Esophagus muscularis mucosa (tissue), 4 donors: ENCODE measurements at regions not wholly inside any gene's neighbourhood (a gene's known extent, or its start where the extent isn't known, plus 50 kb on each side); places are given as distances from the start of the nearest gene placed in this dataset.

Source experiments
- DNase-seq: peaks from one replicate; pipeline ENCODE4 v3.0.0-alpha.2; 2017; ENCODE audit errors: extremely low spot score
- H3K27ac ChIP-seq, 4 donors: fragments of 200-600 bp; sonication (generic); replicated peaks in 1 of 4; 1 replicate in 3 of 4; 2 replicates in 1 of 4; pipeline ENCODE4 v1.5.1; 2016 to 2019; ENCODE audit warnings: mild to moderate bottlenecking in 1 of 4
- H3K27me3 ChIP-seq, 4 donors: fragments of 200-600 bp; sonication (generic); one replicate each; pipeline versions ENCODE4 v1.5.1 to v1.6.0; 2016 to 2019
- H3K36me3 ChIP-seq, 4 donors: fragments of 200-600 bp; sonication (generic); one replicate each; pipeline ENCODE4 v1.5.1; 2016 to 2019
- H3K4me1 ChIP-seq, 4 donors: fragments of 200-600 bp; sonication (generic); one replicate each; pipeline ENCODE4 v1.5.1; 2016 to 2019
- H3K4me3 ChIP-seq, 4 donors: fragments of 200-600 bp; sonication (generic); 1 replicate in 2 of 4; 2 replicates in 2 of 4; pipeline ENCODE4 v1.5.1; 2016 to 2019; ENCODE audit warnings: mild to moderate bottlenecking in 4 of 4, moderate library complexity in 1 of 4
- H3K9me3 ChIP-seq, 4 donors: fragments of 200-600 bp; sonication (generic); 1 replicate in 3 of 4; 2 replicates in 1 of 4; pipeline ENCODE4 v1.5.1; 2016 to 2019
- EP300 ChIP-seq: sonication (generic); formaldehyde crosslinking; IDR thresholded peaks from one replicate; pipeline ENCODE4 v1.6.1; 2017; ENCODE audit warnings: antibody characterized with exemption
- POLR2A ChIP-seq: fragments of 450-650 bp; IDR thresholded peaks from one replicate; pipeline ENCODE4 v1.6.1; 2017; ENCODE audit warnings: antibody characterized with exemption, moderate library complexity, mild to moderate bottlenecking, low read depth
- POLR2AphosphoS5 ChIP-seq, 2 donors: sonication (generic); formaldehyde crosslinking; IDR thresholded peaks; one replicate each; pipeline ENCODE4 v1.6.1; 2017; ENCODE audit warnings: antibody characterized with exemption in 2 of 2
- WGBS: methylation state at CpG from one replicate; pipeline ENCODE4 v1.1.5; 2018; 5-methylcytosine and 5-hydroxymethylcytosine counted together
- intact Hi-C: fragments of 100-400 bp; cut with DNase I; formaldehyde crosslinking; loops from one replicate; pipeline ENCODE4 v1.15.1; 2023
- TF ChIP-seq, protein P1 (sequence below), 3 experiments: fragments of 200-600 bp in 2 of 3; fragments of 450-650 bp in 1 of 3; sonication (generic) in 2 of 3; IDR thresholded peaks; one replicate each; pipeline ENCODE4 v1.5.1; 2017 to 2019; ENCODE audit warnings: antibody characterized with exemption in 3 of 3, mild to moderate bottlenecking in 2 of 3, moderate library complexity in 1 of 3

DNA sequence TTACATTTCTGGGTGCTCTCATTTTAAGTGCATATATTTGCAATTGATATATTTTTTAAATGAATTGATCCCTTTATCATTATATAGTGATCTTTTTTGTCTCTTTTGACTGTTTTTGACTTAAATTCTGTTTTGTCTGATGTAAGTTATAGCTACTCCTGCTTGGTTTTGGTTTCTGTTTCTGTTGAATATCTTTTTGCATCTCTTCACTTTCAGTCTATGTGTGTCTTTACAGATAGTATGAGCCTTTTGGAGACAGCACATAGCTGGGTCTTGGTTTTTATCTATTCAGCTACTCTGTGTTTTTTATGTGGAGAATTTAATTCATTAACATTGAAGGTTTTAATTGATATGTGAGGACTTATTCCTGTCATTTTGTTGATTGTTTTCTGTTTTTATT, 311.3 kb downstream of the SPATA31D1 start:
- no peak for TF ChIP-seq POLR2A
- no peak for TF ChIP-seq EP300
- no peak for TF ChIP-seq POLR2AphosphoS5 (IDR thresholded peaks at IDR 0.05)
- TF ChIP-seq, protein P1, sequence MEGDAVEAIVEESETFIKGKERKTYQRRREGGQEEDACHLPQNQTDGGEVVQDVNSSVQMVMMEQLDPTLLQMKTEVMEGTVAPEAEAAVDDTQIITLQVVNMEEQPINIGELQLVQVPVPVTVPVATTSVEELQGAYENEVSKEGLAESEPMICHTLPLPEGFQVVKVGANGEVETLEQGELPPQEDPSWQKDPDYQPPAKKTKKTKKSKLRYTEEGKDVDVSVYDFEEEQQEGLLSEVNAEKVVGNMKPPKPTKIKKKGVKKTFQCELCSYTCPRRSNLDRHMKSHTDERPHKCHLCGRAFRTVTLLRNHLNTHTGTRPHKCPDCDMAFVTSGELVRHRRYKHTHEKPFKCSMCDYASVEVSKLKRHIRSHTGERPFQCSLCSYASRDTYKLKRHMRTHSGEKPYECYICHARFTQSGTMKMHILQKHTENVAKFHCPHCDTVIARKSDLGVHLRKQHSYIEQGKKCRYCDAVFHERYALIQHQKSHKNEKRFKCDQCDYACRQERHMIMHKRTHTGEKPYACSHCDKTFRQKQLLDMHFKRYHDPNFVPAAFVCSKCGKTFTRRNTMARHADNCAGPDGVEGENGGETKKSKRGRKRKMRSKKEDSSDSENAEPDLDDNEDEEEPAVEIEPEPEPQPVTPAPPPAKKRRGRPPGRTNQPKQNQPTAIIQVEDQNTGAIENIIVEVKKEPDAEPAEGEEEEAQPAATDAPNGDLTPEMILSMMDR (IDR thresholded peaks at IDR 0.05), result no peak
- no peaks in the 10 kb centered on the region for H3K36me3 ChIP-seq
- H3K4me1 ChIP-seq, result peaks cover 0 to 7% (median 2%) of the 10 kb centered on the region in 4 donors
- intact Hi-C loops, result no loop called here
- no peak for DNase-seq
- H3K27me3 ChIP-seq, result no peaks in the 10 kb centered on the region
- peaks cover 0 to 11% (median 9%) of the 10 kb centered on the region in 4 donors for H3K9me3 ChIP-seq
- no peak overlapping the region for H3K27ac ChIP-seq
- no peak overlapping the region for H3K4me3 ChIP-seq

DNA sequence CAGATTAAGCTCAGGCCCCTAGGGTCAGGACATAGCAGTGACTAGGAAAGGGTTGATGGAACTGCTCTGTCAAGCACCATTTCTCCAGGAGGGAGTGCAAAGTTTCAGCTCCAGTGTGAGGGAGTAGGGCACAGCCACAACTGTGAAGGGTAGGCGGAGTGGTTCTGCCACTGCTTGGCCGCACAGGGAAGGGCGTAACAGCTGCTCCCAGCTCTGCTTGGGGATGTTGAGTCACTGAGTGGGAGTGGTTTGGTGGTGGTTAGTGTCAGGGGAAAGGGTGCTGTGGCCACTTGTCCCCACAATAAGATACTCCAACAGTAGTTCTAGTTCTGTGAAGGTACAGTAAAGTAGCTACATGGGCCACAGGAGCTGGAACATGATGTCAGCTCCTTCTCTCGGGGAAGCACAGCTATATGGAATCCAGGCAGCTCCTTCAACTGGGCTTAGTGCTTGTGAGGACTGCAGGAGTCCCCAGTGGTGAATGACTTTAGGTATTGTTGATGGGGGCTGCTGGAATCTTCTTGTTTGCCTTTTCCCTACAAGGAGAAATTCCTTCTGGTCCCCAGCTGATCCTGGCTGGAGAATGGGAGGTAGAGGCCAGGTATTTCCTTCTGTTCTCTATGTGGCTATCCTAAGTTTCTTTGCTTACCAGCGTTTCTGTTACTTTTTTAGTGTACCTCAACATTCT, 314.5 kb downstream of the SPATA31D1 start:
- H3K27me3 ChIP-seq, result no peaks in the 10 kb centered on the region
- H3K4me3 ChIP-seq, result no peak overlapping the region
- H3K27ac ChIP-seq, result no peak overlapping the region
- no peaks in the 10 kb centered on the region for H3K4me1 ChIP-seq
- intact Hi-C loops, result no loop called here
- peaks cover 0 to 11% (median 9%) of the 10 kb centered on the region in 4 donors for H3K9me3 ChIP-seq
- 88% methylated on average over 4 of the region's 5 CpGs for WGBS
- no peaks in the 10 kb centered on the region for H3K36me3 ChIP-seq
- TF ChIP-seq POLR2AphosphoS5 (IDR thresholded peaks at IDR 0.05), result no peak
- TF ChIP-seq, protein P1 (IDR thresholded peaks at IDR 0.05), result no peak
- no peak for TF ChIP-seq POLR2A
- no peak for TF ChIP-seq EP300
- no peak for DNase-seq

DNA sequence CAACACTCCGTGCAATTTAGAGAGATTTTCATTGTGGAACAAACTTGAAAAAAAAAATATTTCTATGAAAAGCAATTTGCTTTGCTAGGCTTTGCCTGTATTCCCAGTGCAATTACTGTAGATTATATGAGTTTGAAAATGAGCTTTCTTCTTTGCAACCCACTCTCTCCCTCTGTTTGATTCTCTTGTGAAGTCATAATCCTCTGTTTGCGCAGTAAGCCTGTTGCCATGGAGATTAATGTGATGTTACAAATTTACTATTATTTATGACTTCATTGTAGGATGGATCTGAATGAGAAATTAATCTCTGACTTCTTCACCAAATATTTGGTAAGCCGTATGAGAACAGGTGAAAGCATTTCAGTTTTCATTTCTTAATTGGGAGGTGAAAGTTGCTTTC, 320.3 kb downstream of the SPATA31D1 start:
- TF ChIP-seq POLR2A (no peak), POLR2AphosphoS5 (IDR thresholded peaks at IDR 0.05) (no peak), EP300 (no peak)
- TF ChIP-seq, protein P1 (IDR thresholded peaks at IDR 0.05), result no peak
- H3K4me3 ChIP-seq, result no peak overlapping the region
- H3K27ac ChIP-seq, result no peak overlapping the region
- H3K36me3 ChIP-seq, result no peaks in the 10 kb centered on the region
- DNase-seq, result no peak
- no peaks in the 10 kb centered on the region for H3K9me3 ChIP-seq
- no peaks in the 10 kb centered on the region for H3K27me3 ChIP-seq
- H3K4me1 ChIP-seq, result no peaks in the 10 kb centered on the region
- WGBS, result 92% methylated on average over 3 of the region's 3 CpGs
- intact Hi-C loops, result no loop called here

- H3K27me3 ChIP-seq, result no peaks in the 10 kb centered on the region
- TF ChIP-seq POLR2A (no peak), EP300 (no peak), POLR2AphosphoS5 (IDR thresholded peaks at IDR 0.05) (no peak)
- TF ChIP-seq, protein P1 (IDR thresholded peaks at IDR 0.05), result no peak
- 94% methylated on average over 2 of the region's 2 CpGs for WGBS
- no peak overlapping the region for H3K4me3 ChIP-seq
- intact Hi-C loops, result no loop called here
- H3K4me1 ChIP-seq, result no peaks in the 10 kb centered on the region
- H3K27ac ChIP-seq, result no peak overlapping the region
- H3K36me3 ChIP-seq, result no peaks in the 10 kb centered on the region
- DNase-seq, result no peak
- no peaks in the 10 kb centered on the region for H3K9me3 ChIP-seq
Measured at GRCh38 chr9:82313697-82314096, 325.1 kb downstream of the SPATA31D1 start.

DNA sequence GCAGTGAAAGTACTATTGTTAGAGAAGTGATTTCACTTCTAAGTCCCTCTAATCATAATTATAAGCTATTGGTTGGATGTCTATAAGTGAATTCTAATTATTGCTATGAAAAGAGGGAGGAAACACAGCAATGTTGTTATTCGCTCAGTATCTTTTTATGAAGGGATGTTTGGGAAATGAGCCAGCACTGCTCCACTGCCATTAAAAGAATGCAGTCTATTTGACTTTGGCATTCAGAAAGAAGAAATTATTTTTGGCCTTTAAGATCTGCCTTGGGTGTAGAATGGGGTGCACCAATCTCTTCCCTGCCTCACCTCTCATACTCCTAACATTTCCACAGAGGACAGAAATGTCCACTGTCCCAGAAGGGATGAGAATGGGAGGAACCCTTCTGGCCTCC, 332.0 kb downstream of the SPATA31D1 start:
- Histone ChIP-seq H3K27me3 (no peaks in the 10 kb centered on the region), H3K9me3 (peaks cover 0 to 7% (median 2%) of the 10 kb centered on the region in 4 donors), H3K27ac (no peak overlapping the region), H3K36me3 (no peaks in the 10 kb centered on the region), H3K4me3 (no peak overlapping the region), H3K4me1 (peaks cover 0 to 8% (median 0%) of the 10 kb centered on the region in 4 donors)
- intact Hi-C loops, result no loop called here
- TF ChIP-seq, protein P1 (IDR thresholded peaks at IDR 0.05), result no peak
- TF ChIP-seq POLR2AphosphoS5 (IDR thresholded peaks at IDR 0.05) (no peak), EP300 (no peak), POLR2A (no peak)
- WGBS, result 47% methylated on average over 1 of the region's 1 CpG
- no peak for DNase-seq
